NT2/D1 (cell line): ENCODE measurements at regions not wholly inside any gene's neighbourhood (a gene's known extent, or its start where the extent isn't known, plus 50 kb on each side); places are given as distances from the start of the nearest gene placed in this dataset.

Experiments used
- YY1 ChIP-seq: IDR thresholded peaks from 2 replicates; pipeline ENCODE4 v1.6.1; 2011; ENCODE audit not compliant: insufficient read length, insufficient read depth
- ZNF274 ChIP-seq: IDR thresholded peaks from 2 replicates; pipeline ENCODE4 v1.6.1; 2011; ENCODE audit warnings: mild to moderate bottlenecking, low read depth, low read length

DNA sequence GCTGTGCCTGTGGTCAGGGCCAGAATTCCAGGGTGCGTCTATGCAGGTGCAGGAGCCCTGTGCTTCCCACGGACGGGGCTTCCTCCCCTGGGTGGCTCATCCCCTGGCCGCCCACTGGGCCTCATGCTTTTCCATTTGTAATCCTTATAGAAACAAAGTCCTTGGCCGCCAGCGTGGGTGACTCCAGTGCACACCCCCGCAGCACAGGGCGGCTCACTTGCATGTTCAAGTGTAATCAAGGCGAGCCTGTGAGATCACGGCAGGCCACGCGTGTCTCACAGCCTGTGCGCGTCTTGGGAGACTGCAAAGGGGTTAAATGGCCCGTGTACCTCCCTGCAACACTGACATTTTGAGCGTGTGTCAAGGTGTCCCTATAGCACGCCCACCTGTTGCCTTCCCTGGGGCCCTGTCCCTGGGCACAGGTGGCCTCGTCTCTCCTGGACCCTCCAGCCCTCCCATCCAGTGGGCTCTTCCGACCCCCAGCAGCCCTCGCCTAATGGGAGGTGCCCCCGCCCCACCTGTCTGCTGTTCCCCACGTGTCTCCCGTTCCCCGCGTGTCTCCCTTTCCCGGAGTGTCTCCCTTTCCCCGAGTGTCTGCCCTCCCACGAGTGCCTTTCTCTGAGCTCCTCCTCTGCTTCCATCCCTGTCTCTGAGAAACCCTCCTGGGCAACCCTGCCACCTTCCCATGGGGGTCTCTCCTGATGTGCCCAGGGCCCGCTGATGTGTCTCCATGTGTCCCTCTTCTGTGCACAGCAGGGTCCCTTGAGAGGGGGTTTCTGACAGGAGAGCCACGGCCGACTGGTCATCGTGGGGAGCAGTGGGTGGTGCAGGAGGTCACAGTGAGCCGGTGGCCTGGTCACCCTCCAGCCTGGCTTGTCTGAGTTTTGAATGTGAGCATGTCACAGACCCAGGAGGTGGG, 1215.3 kb downstream of the BRD1 start:
- TF ChIP-seq YY1 = no peak
- TF ChIP-seq ZNF274 = no peak
